Mammary epithelial cell (primary cell): ENCODE measurements at regions not wholly inside any gene's neighbourhood (a gene's known extent, or its start where the extent isn't known, plus 50 kb on each side); places are given as distances from the start of the nearest gene placed in this dataset.

Source experiments
- CTCF ChIP-seq, 2 donors: IDR thresholded peaks in 1 of 2; conservative IDR thresholded peaks in 1 of 2; 2 replicates each; pipeline ENCODE4 v1.5.1; 2011 to 2012; ENCODE audit warnings: inconsistent platforms in 2 of 2, low read length in 2 of 2, mild to moderate bottlenecking in 2 of 2, control low read depth in 1 of 2, low read depth in 1 of 2; ENCODE audit not compliant: insufficient read depth in 1 of 2; ENCODE audit errors: extremely low read depth in 1 of 2
- EZH2 ChIP-seq: IDR thresholded peaks from 2 replicates; pipeline ENCODE4 v1.6.1; 2012; ENCODE audit warnings: low read length, inconsistent platforms, borderline replicate concordance

DNA sequence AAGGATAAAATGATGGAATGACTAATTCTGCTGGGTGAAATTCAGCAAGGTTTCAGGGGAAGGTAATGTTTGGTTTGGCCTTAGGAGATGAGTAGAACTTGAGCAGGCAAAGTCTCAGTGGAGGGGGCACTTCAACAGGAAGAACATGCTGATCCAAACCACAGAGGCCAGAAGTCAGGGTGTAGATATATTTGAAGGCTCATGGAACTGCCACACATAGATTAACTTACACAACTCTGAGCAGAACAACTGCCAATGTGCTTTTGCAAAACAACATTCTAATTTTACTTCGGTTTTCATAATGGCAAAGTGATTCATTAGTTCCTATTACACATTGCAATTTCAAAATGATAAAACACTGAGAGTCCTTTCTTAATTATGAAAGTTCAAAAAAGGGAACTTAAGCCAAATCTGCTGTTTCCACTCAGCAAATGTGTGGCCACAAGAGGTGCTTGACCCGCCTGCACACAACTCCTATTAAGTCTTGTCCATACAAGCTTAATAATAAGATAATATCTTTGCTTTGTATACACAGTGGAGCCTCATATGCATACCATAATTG, 284.8 kb downstream of the MREG start:
- no peak for TF ChIP-seq CTCF (conservative IDR thresholded peaks at IDR 0.05 in 1 of 2, IDR thresholded peaks at IDR 0.05 in 1 of 2; ENCODE audit: extremely low read depth in 1 of 2, insufficient read depth in 1 of 2, low read depth in 1 of 2, low read length in 2 of 2)
- TF ChIP-seq EZH2: no peak
